ENCODE measurements at regions not wholly inside any gene's neighbourhood (a gene's known extent, or its start where the extent isn't known, plus 50 kb on each side); places are given as distances from the start of the nearest gene placed in this dataset.

GRCh38 chr3:120838441-120839091 is 69.4 kb upstream of the STXBP5L start:
- H3K36me3 ChIP-seq (ENCODE audit: low read depth) = no peaks in the 10 kb centered on the region
- ATAC-seq (ENCODE audit: low read depth) (no peak), DNase-seq (ENCODE audit: low spot score) (no peak)
- no peak overlapping the region for H3K27ac ChIP-seq (ENCODE audit: poor library complexity, severe bottlenecking)
- H3K4me1 ChIP-seq (ENCODE audit: insufficient read depth, poor library complexity, severe bottlenecking) = no peaks in the 10 kb centered on the region
- no peaks in the 10 kb centered on the region for H3K27me3 ChIP-seq (ENCODE audit: insufficient read depth, poor library complexity, severe bottlenecking)
- H3K4me3 ChIP-seq (ENCODE audit: severe bottlenecking) = no peak overlapping the region
- no peaks in the 10 kb centered on the region for H3K9me3 ChIP-seq (ENCODE audit: severe bottlenecking)
- TF ChIP-seq, protein P1, sequence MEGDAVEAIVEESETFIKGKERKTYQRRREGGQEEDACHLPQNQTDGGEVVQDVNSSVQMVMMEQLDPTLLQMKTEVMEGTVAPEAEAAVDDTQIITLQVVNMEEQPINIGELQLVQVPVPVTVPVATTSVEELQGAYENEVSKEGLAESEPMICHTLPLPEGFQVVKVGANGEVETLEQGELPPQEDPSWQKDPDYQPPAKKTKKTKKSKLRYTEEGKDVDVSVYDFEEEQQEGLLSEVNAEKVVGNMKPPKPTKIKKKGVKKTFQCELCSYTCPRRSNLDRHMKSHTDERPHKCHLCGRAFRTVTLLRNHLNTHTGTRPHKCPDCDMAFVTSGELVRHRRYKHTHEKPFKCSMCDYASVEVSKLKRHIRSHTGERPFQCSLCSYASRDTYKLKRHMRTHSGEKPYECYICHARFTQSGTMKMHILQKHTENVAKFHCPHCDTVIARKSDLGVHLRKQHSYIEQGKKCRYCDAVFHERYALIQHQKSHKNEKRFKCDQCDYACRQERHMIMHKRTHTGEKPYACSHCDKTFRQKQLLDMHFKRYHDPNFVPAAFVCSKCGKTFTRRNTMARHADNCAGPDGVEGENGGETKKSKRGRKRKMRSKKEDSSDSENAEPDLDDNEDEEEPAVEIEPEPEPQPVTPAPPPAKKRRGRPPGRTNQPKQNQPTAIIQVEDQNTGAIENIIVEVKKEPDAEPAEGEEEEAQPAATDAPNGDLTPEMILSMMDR (IDR thresholded peaks at IDR 0.05; ENCODE audit: poor library complexity, severe bottlenecking) = no peak

DNA sequence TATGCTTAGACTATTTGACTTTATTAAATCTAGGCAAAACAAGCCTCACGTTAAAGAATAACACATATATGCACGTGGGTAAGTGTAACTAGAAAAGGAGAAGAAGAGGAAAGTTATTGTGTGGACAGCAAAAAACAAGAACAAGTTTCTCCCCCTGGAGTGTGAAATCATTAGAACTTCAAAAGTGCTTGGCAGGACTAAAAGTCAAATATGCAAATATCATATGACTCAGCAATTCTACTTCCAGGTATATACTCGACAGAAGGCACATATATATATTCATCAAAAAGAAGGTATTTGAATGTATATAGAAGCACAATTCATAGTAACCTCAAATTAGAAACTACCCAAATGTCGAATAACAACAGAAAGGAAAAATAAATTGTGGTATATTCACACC is 68.9 kb upstream of the STXBP5L start:
- no peaks in the 10 kb centered on the region for H3K9me3 ChIP-seq (ENCODE audit: severe bottlenecking)
- H3K27ac ChIP-seq (ENCODE audit: poor library complexity, severe bottlenecking) = no peak overlapping the region
- no peaks in the 10 kb centered on the region for H3K36me3 ChIP-seq (ENCODE audit: low read depth)
- ATAC-seq (ENCODE audit: low read depth) (no peak), DNase-seq (ENCODE audit: low spot score) (no peak)
- H3K27me3 ChIP-seq (ENCODE audit: insufficient read depth, poor library complexity, severe bottlenecking) = no peaks in the 10 kb centered on the region
- TF ChIP-seq, protein P1 (IDR thresholded peaks at IDR 0.05; ENCODE audit: poor library complexity, severe bottlenecking) = no peak
- H3K4me3 ChIP-seq (ENCODE audit: severe bottlenecking) = no peak overlapping the region
- H3K4me1 ChIP-seq (ENCODE audit: insufficient read depth, poor library complexity, severe bottlenecking) = no peaks in the 10 kb centered on the region

GRCh38 chr3:120841264-120841663 is 66.7 kb upstream of the STXBP5L start:
- Histone ChIP-seq H3K36me3 (ENCODE audit: low read depth) (no peaks in the 10 kb centered on the region), H3K27ac (ENCODE audit: poor library complexity, severe bottlenecking) (no peak overlapping the region), H3K27me3 (ENCODE audit: insufficient read depth, poor library complexity, severe bottlenecking) (no peaks in the 10 kb centered on the region), H3K4me1 (ENCODE audit: insufficient read depth, poor library complexity, severe bottlenecking) (no peaks in the 10 kb centered on the region), H3K4me3 (ENCODE audit: severe bottlenecking) (no peak overlapping the region), H3K9me3 (ENCODE audit: severe bottlenecking) (no peaks in the 10 kb centered on the region)
- TF ChIP-seq, protein P1 (IDR thresholded peaks at IDR 0.05; ENCODE audit: poor library complexity, severe bottlenecking) = no peak
- ATAC-seq (ENCODE audit: low read depth) (no peak), DNase-seq (ENCODE audit: low spot score) (no peak)

DNA sequence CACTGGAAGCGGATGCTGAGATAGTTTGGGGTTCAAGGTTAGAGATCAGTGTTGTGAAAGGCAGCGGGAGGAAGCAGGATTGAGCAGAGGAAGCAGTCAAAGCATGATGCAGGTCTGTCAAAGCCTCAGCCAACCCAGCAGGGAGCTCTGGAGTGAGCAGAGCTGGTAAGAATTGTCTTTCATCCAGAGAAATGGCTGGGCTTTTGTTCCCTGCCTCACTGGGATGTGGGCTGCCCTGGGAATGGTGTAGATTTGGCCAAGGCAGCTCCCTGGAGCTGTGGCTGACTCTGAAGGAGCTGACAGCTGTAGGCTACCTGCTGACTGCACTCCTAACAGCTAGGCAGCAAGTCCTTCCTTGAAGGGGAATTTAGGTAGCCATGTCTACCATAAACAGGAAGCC is 61.9 kb upstream of the STXBP5L start:
- no peaks in the 10 kb centered on the region for H3K27me3 ChIP-seq (ENCODE audit: insufficient read depth, poor library complexity, severe bottlenecking)
- no peaks in the 10 kb centered on the region for H3K36me3 ChIP-seq (ENCODE audit: low read depth)
- no peak overlapping the region for H3K4me3 ChIP-seq (ENCODE audit: severe bottlenecking)
- TF ChIP-seq, protein P1 (IDR thresholded peaks at IDR 0.05; ENCODE audit: poor library complexity, severe bottlenecking) = no peak
- no peaks in the 10 kb centered on the region for H3K9me3 ChIP-seq (ENCODE audit: severe bottlenecking)
- H3K4me1 ChIP-seq (ENCODE audit: insufficient read depth, poor library complexity, severe bottlenecking) = no peaks in the 10 kb centered on the region
- H3K27ac ChIP-seq (ENCODE audit: poor library complexity, severe bottlenecking) = no peak overlapping the region
- ATAC-seq (ENCODE audit: low read depth) (no peak), DNase-seq (ENCODE audit: low spot score) (no peak)

- H3K9me3 ChIP-seq (ENCODE audit: severe bottlenecking) = no peaks in the 10 kb centered on the region
- H3K4me1 ChIP-seq (ENCODE audit: insufficient read depth, poor library complexity, severe bottlenecking) = no peaks in the 10 kb centered on the region
- H3K36me3 ChIP-seq (ENCODE audit: low read depth) = no peaks in the 10 kb centered on the region
- ATAC-seq (ENCODE audit: low read depth) (no peak), DNase-seq (ENCODE audit: low spot score) (no peak)
- TF ChIP-seq, protein P1 (IDR thresholded peaks at IDR 0.05; ENCODE audit: poor library complexity, severe bottlenecking) = no peak
- no peak overlapping the region for H3K27ac ChIP-seq (ENCODE audit: poor library complexity, severe bottlenecking)
- no peaks in the 10 kb centered on the region for H3K27me3 ChIP-seq (ENCODE audit: insufficient read depth, poor library complexity, severe bottlenecking)
- no peak overlapping the region for H3K4me3 ChIP-seq (ENCODE audit: severe bottlenecking)
Observed at GRCh38 chr3:120848503-120848902, 59.5 kb upstream of the STXBP5L start.

Data from RWPE2 (cell line).